ENCODE measurements at regions not wholly inside any gene's neighbourhood (a gene's known extent, or its start where the extent isn't known, plus 50 kb on each side); places are given as distances from the start of the nearest gene placed in this dataset.

GRCh38 chr14:25464078-25464477, 414.1 kb upstream of the STXBP6 start:
- H3K4me3 ChIP-seq (replicated peaks in 1 of 4; ENCODE audit: control extremely low read depth in 1 of 4, insufficient read depth in 1 of 4, low read depth in 3 of 4, low read length in 4 of 4) = no peak overlapping the region

GRCh38 chr14:25463480-25463879, 413.5 kb upstream of the STXBP6 start:
- Histone ChIP-seq H3K9ac (ENCODE audit: insufficient read depth, low read length) (no peak overlapping the region), H3K9me3 (ENCODE audit: control insufficient read depth, insufficient read depth, low read depth, low read length) (no peaks in the 10 kb centered on the region), H2AFZ (ENCODE audit: low read length) (no peak overlapping the region)

More at GRCh38 chr14:25464078-25464477, 414.1 kb upstream of the STXBP6 start:
- Histone ChIP-seq H3K4me2 (ENCODE audit: extremely low read depth, insufficient read depth, low read length) (no peak overlapping the region), H3K9me3 (ENCODE audit: control insufficient read depth, insufficient read depth, low read depth, low read length) (no peaks in the 10 kb centered on the region), H4K20me1 (ENCODE audit: control insufficient read depth, extremely low read depth, insufficient read depth, low read length) (no peaks in the 10 kb centered on the region), H3K36me3 (ENCODE audit: control insufficient read depth, insufficient read depth, low read length) (no peaks in the 10 kb centered on the region), H3K4me1 (ENCODE audit: control insufficient read depth, extremely low read depth, insufficient read depth, low read length) (no peaks in the 10 kb centered on the region), H3K79me2 (ENCODE audit: control insufficient read depth, insufficient read depth, low read length) (no peaks in the 10 kb centered on the region), H2AFZ (ENCODE audit: low read length) (no peak overlapping the region), H3K9ac (ENCODE audit: insufficient read depth, low read length) (no peak overlapping the region), H3K27ac (ENCODE audit: insufficient read depth, low read length) (no peak overlapping the region), H3K27me3 (ENCODE audit: control insufficient read depth, insufficient read depth, low read length) (no peaks in the 10 kb centered on the region)
- TF ChIP-seq CTCF (conservative IDR thresholded peaks at IDR 0.05 in 1 of 2, IDR thresholded peaks at IDR 0.05 in 1 of 2; ENCODE audit: low read depth in 1 of 2, low read length in 2 of 2) (no peak), EZH2 (IDR thresholded peaks at IDR 0.05; ENCODE audit: low read length, missing control alignments) (no peak)
- DNase-seq (ENCODE audit: low read depth in 2 of 2) = no peak

GRCh38 chr14:25461780-25462179, 411.8 kb upstream of the STXBP6 start:
- no peak for TF ChIP-seq EZH2 (IDR thresholded peaks at IDR 0.05; ENCODE audit: low read length, missing control alignments)
- H4K20me1 ChIP-seq (ENCODE audit: control insufficient read depth, extremely low read depth, insufficient read depth, low read length) = no peaks in the 10 kb centered on the region
- no peak overlapping the region for H3K4me2 ChIP-seq (ENCODE audit: extremely low read depth, insufficient read depth, low read length)

More at GRCh38 chr14:25463480-25463879, 413.5 kb upstream of the STXBP6 start:
- no peaks in the 10 kb centered on the region for H3K4me1 ChIP-seq (ENCODE audit: control insufficient read depth, extremely low read depth, insufficient read depth, low read length)
- no peak overlapping the region for H3K4me2 ChIP-seq (ENCODE audit: extremely low read depth, insufficient read depth, low read length)
- no peaks in the 10 kb centered on the region for H3K79me2 ChIP-seq (ENCODE audit: control insufficient read depth, insufficient read depth, low read length)
- DNase-seq (ENCODE audit: low read depth in 2 of 2) = no peak
- H4K20me1 ChIP-seq (ENCODE audit: control insufficient read depth, extremely low read depth, insufficient read depth, low read length) = no peaks in the 10 kb centered on the region
- no peak for TF ChIP-seq EZH2 (IDR thresholded peaks at IDR 0.05; ENCODE audit: low read length, missing control alignments)
- no peak for TF ChIP-seq CTCF (conservative IDR thresholded peaks at IDR 0.05 in 1 of 2, IDR thresholded peaks at IDR 0.05 in 1 of 2; ENCODE audit: low read depth in 1 of 2, low read length in 2 of 2)
- H3K27ac ChIP-seq (ENCODE audit: insufficient read depth, low read length) = no peak overlapping the region
- no peaks in the 10 kb centered on the region for H3K36me3 ChIP-seq (ENCODE audit: control insufficient read depth, insufficient read depth, low read length)
- no peaks in the 10 kb centered on the region for H3K27me3 ChIP-seq (ENCODE audit: control insufficient read depth, insufficient read depth, low read length)
- no peak overlapping the region for H3K4me3 ChIP-seq (replicated peaks in 1 of 4; ENCODE audit: control extremely low read depth in 1 of 4, insufficient read depth in 1 of 4, low read depth in 3 of 4, low read length in 4 of 4)

More at GRCh38 chr14:25461780-25462179, 411.8 kb upstream of the STXBP6 start:
- Histone ChIP-seq H3K9me3 (ENCODE audit: control insufficient read depth, insufficient read depth, low read depth, low read length) (no peaks in the 10 kb centered on the region), H2AFZ (ENCODE audit: low read length) (no peak overlapping the region), H3K27ac (ENCODE audit: insufficient read depth, low read length) (no peak overlapping the region), H3K36me3 (ENCODE audit: control insufficient read depth, insufficient read depth, low read length) (no peaks in the 10 kb centered on the region), H3K27me3 (ENCODE audit: control insufficient read depth, insufficient read depth, low read length) (no peaks in the 10 kb centered on the region), H3K4me3 (replicated peaks in 1 of 4; ENCODE audit: control extremely low read depth in 1 of 4, insufficient read depth in 1 of 4, low read depth in 3 of 4, low read length in 4 of 4) (no peak overlapping the region), H3K79me2 (ENCODE audit: control insufficient read depth, insufficient read depth, low read length) (no peaks in the 10 kb centered on the region), H3K9ac (ENCODE audit: insufficient read depth, low read length) (no peak overlapping the region), H3K4me1 (ENCODE audit: control insufficient read depth, extremely low read depth, insufficient read depth, low read length) (no peaks in the 10 kb centered on the region)
- DNase-seq (ENCODE audit: low read depth in 2 of 2) = no peak

Measured in fibroblast of lung (primary cell).